ENCODE measurements at regions not wholly inside any gene's neighbourhood (a gene's known extent, or its start where the extent isn't known, plus 50 kb on each side); places are given as distances from the start of the nearest gene placed in this dataset.

GRCh38 chr1:217115404-217116380, 392.5 kb upstream of the ESRRG start:
- TF ChIP-seq CTCF (IDR thresholded peaks at IDR 0.05) = no peak

- TF ChIP-seq CTCF (IDR thresholded peaks at IDR 0.05) = no peak
These were observed 386.7 kb upstream of the ESRRG start for GRCh38 chr1:217109928-217110327.

- TF ChIP-seq CTCF (IDR thresholded peaks at IDR 0.05) = no peak
These were observed 383.1 kb upstream of the ESRRG start for GRCh38 chr1:217106231-217106901.

- TF ChIP-seq CTCF (IDR thresholded peaks at IDR 0.05) = no peak
These were observed 382.2 kb upstream of the ESRRG start for GRCh38 chr1:217105437-217105836.

- no peak for TF ChIP-seq CTCF (IDR thresholded peaks at IDR 0.05)
These were observed 374.6 kb upstream of the ESRRG start for GRCh38 chr1:217097819-217098218.

GRCh38 chr1:217096200-217096599, 373.0 kb upstream of the ESRRG start:
- no peak for TF ChIP-seq CTCF (IDR thresholded peaks at IDR 0.05)

- TF ChIP-seq CTCF (IDR thresholded peaks at IDR 0.05) = no peak
These were observed 371.9 kb upstream of the ESRRG start for GRCh38 chr1:217095050-217095622.
